ENCODE measurements at regions not wholly inside any gene's neighbourhood (a gene's known extent, or its start where the extent isn't known, plus 50 kb on each side); places are given as distances from the start of the nearest gene placed in this dataset.

DNA sequence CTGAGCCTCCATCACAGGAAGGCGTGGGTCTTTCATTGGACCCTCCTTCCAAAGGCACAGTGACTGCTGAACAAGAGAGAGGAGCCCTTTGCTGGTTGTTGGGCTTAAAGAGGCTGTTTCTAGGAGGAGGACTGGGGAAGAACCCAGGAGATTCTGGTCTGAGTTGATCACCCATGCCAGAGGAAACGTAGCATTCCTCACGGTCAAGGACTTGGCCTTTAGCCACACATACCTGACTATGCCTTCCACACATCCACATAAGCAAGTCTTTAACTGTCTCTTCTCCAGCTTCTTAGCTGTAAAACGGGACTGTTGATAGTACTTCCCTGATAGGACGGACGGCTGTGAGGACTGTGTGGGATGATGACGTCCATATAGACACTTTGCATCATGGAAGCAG lies 149.8 kb upstream of the IRX3 start:
- TF ChIP-seq, protein P1, sequence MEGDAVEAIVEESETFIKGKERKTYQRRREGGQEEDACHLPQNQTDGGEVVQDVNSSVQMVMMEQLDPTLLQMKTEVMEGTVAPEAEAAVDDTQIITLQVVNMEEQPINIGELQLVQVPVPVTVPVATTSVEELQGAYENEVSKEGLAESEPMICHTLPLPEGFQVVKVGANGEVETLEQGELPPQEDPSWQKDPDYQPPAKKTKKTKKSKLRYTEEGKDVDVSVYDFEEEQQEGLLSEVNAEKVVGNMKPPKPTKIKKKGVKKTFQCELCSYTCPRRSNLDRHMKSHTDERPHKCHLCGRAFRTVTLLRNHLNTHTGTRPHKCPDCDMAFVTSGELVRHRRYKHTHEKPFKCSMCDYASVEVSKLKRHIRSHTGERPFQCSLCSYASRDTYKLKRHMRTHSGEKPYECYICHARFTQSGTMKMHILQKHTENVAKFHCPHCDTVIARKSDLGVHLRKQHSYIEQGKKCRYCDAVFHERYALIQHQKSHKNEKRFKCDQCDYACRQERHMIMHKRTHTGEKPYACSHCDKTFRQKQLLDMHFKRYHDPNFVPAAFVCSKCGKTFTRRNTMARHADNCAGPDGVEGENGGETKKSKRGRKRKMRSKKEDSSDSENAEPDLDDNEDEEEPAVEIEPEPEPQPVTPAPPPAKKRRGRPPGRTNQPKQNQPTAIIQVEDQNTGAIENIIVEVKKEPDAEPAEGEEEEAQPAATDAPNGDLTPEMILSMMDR (tag by site-specific recombination; IDR thresholded peaks at IDR 0.05) = no peak
- TF ChIP-seq MYNN (tag by site-specific recombination; IDR thresholded peaks at IDR 0.05; ENCODE audit: borderline replicate concordance) = no peak
- TF ChIP-seq ZNF24 (tag by site-specific recombination; IDR thresholded peaks at IDR 0.05) = no peak
- TF ChIP-seq, protein P2, sequence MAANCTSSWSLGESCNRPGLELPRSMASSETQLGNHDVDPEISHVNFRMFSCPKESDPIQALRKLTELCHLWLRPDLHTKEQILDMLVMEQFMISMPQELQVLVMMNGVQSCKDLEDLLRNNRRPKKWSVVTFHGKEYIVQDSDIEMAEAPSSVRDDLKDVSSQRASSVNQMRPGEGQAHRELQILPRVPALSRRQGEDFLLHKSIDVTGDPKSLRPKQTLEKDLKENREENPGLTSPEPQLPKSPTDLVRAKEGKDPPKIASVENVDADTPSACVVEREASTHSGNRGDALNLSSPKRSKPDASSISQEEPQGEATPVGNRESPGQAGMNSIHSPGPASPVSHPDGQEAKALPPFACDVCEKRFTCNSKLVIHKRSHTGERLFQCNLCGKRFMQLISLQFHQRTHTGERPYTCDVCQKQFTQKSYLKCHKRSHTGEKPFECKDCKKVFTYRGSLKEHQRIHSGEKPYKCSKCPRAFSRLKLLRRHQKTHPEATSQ (tag by site-specific recombination; IDR thresholded peaks at IDR 0.05) = no peak
- no peak for TF ChIP-seq YY1 (tag by site-specific recombination; IDR thresholded peaks at IDR 0.05)
- no peak for TF ChIP-seq ZBTB17 (tag by site-specific recombination; IDR thresholded peaks at IDR 0.05)
- no peak for TF ChIP-seq ZNF350 (tag by site-specific recombination; IDR thresholded peaks at IDR 0.05)
- TF ChIP-seq ZNF830 (tag by site-specific recombination; IDR thresholded peaks at IDR 0.05; ENCODE audit: low read depth) = no peak
- no peak for TF ChIP-seq SETDB1 (IDR thresholded peaks at IDR 0.05; ENCODE audit: insufficient read length, low read length)
